DND-41 (cell line): ENCODE measurements at regions not wholly inside any gene's neighbourhood (a gene's known extent, or its start where the extent isn't known, plus 50 kb on each side); places are given as distances from the start of the nearest gene placed in this dataset.

Source experiments
- ATAC-seq: fragments of 200-7000 bp; cut with Tn5 transposase; 3 replicates; pipeline ENCODE4 v1.9.1; 2021; ENCODE audit warnings: low read depth; ENCODE audit not compliant: insufficient read depth
- DNase-seq: peaks from one replicate; pipeline ENCODE4 v3.0.0-alpha.2; 2020
- H2AFZ ChIP-seq: 2 replicates; pipeline ENCODE4 v1.6.0; 2012; ENCODE audit warnings: low read depth, low read length
- H3K27ac ChIP-seq: 2 replicates; pipeline ENCODE4 v1.5.1; 2012; ENCODE audit warnings: low read length, inconsistent platforms
- H3K27me3 ChIP-seq: fragments of 200-600 bp; sonication (generic); 2 replicates; pipeline ENCODE4 v1.6.0; 2012; ENCODE audit warnings: low read length, mild to moderate bottlenecking, inconsistent platforms; ENCODE audit not compliant: insufficient read depth, poor library complexity
- H3K36me3 ChIP-seq: 2 replicates; pipeline ENCODE4 v1.5.1; 2012; ENCODE audit warnings: low read length, inconsistent platforms; ENCODE audit not compliant: insufficient read depth
- H3K4me1 ChIP-seq: 2 replicates; pipeline ENCODE4 v1.5.1; 2012; ENCODE audit warnings: mild to moderate bottlenecking, low read length; ENCODE audit not compliant: insufficient read depth
- H3K4me2 ChIP-seq: 2 replicates; pipeline ENCODE4 v1.6.0; 2012; ENCODE audit warnings: mild to moderate bottlenecking, moderate library complexity, low read length, inconsistent platforms; ENCODE audit not compliant: insufficient read depth
- H3K4me3 ChIP-seq, 2 experiments: fragments of 200-600 bp in 1 of 2; shearing (Covaris generic) in 1 of 2; 2 replicates each; pipeline ENCODE4 v1.5.1; 2012 to 2016; ENCODE audit warnings: inconsistent platforms in 2 of 2, low read length in 2 of 2, mild to moderate bottlenecking in 2 of 2, low read depth in 1 of 2, moderate library complexity in 1 of 2
- H3K79me2 ChIP-seq: 2 replicates; pipeline ENCODE4 v1.6.0; 2012; ENCODE audit warnings: low read length, inconsistent platforms; ENCODE audit not compliant: insufficient read depth
- H3K9ac ChIP-seq: 2 replicates; pipeline ENCODE4 v1.6.0; 2012; ENCODE audit warnings: low read depth, mild to moderate bottlenecking, inconsistent platforms, low read length, moderate library complexity
- H3K9me3 ChIP-seq: 2 replicates; pipeline ENCODE4 v1.5.1; 2012; ENCODE audit warnings: low read length, moderate library complexity, mild to moderate bottlenecking, inconsistent platforms; ENCODE audit not compliant: insufficient read depth, severe bottlenecking
- H4K20me1 ChIP-seq: 2 replicates; pipeline ENCODE4 v1.6.0; 2012; ENCODE audit warnings: low read length; ENCODE audit not compliant: insufficient read depth
- EZH2 ChIP-seq: IDR thresholded peaks from 3 replicates; pipeline ENCODE4 v1.6.1; 2012; ENCODE audit warnings: borderline replicate concordance, low read depth, mild to moderate bottlenecking, moderate library complexity, low read length, inconsistent platforms; ENCODE audit not compliant: severe bottlenecking
- TF ChIP-seq, protein P1 (sequence below): IDR thresholded peaks from 2 replicates; pipeline ENCODE4 v1.5.1; 2012; ENCODE audit warnings: borderline replicate concordance, low read length, moderate library complexity, mild to moderate bottlenecking; ENCODE audit not compliant: poor library complexity, severe bottlenecking; ENCODE audit errors: extremely low read depth

DNA sequence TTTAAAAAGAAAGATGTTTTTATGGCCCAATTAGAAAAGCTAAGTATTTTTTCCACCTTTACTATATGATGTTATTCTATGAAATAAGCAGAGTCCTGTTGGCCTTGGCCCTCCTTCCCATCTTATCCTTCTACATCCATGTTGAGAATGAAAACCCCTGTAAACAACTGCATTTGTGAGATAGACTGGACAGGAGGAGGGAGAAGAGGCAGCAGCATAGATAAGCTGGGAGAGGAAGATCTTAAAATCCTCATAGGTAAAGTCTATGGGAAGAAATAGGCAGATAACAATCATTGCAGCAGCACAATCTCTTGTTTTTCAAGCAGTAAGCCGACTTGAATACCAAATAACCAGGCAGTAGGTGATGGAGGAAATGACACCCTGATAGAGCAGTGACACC lies 207.6 kb upstream of the PARD3B start:
- H3K27ac ChIP-seq = no peak overlapping the region
- no peak for ATAC-seq
- H2AFZ ChIP-seq = no peak overlapping the region
- H3K9me3 ChIP-seq = no peaks in the 10 kb centered on the region
- H4K20me1 ChIP-seq = no peaks in the 10 kb centered on the region
- H3K4me1 ChIP-seq = no peaks in the 10 kb centered on the region
- H3K36me3 ChIP-seq = no peaks in the 10 kb centered on the region
- no peak overlapping the region for H3K9ac ChIP-seq
- DNase-seq = no peak
- TF ChIP-seq, protein P1, sequence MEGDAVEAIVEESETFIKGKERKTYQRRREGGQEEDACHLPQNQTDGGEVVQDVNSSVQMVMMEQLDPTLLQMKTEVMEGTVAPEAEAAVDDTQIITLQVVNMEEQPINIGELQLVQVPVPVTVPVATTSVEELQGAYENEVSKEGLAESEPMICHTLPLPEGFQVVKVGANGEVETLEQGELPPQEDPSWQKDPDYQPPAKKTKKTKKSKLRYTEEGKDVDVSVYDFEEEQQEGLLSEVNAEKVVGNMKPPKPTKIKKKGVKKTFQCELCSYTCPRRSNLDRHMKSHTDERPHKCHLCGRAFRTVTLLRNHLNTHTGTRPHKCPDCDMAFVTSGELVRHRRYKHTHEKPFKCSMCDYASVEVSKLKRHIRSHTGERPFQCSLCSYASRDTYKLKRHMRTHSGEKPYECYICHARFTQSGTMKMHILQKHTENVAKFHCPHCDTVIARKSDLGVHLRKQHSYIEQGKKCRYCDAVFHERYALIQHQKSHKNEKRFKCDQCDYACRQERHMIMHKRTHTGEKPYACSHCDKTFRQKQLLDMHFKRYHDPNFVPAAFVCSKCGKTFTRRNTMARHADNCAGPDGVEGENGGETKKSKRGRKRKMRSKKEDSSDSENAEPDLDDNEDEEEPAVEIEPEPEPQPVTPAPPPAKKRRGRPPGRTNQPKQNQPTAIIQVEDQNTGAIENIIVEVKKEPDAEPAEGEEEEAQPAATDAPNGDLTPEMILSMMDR = no peak
- no peak for TF ChIP-seq EZH2
- H3K4me3 ChIP-seq = no peak overlapping the region
- H3K27me3 ChIP-seq = peaks cover 18% of the 10 kb centered on the region
- no peak overlapping the region for H3K4me2 ChIP-seq
- no peaks in the 10 kb centered on the region for H3K79me2 ChIP-seq

DNA sequence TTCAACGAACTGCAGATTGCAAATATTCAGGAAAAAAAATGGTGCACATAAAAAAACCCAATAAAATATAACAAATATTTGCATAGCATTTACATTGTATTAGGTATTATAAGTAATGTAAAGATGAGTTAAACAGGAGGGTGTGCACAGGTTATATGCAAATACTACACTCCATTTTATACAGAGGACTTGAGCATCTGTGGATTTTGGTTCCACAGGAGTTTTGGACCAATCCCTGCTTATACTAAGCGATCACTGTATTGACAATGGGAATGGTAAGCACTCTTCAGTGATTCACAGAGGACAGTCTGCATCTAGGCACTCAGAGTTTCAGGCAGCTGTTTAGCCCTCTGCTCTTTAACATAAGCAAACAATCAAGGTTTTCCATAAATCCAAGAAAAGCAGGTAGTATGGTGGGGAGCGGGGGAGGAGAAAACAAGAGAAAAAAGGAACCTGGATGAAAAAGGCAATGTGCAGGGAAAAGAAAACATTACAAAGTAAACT lies 206.0 kb upstream of the PARD3B start:
- peaks cover 14% of the 10 kb centered on the region for H3K27me3 ChIP-seq
- no peaks in the 10 kb centered on the region for H3K36me3 ChIP-seq
- no peaks in the 10 kb centered on the region for H3K4me1 ChIP-seq
- TF ChIP-seq EZH2 = no peak
- TF ChIP-seq, protein P1 = no peak
- H2AFZ ChIP-seq = no peak overlapping the region
- ATAC-seq (no peak), DNase-seq (no peak)
- no peaks in the 10 kb centered on the region for H3K79me2 ChIP-seq
- H4K20me1 ChIP-seq = no peaks in the 10 kb centered on the region
- H3K9me3 ChIP-seq = no peaks in the 10 kb centered on the region
- no peak overlapping the region for H3K4me3 ChIP-seq
- H3K4me2 ChIP-seq = no peak overlapping the region
- no peak overlapping the region for H3K27ac ChIP-seq
- no peak overlapping the region for H3K9ac ChIP-seq

DNA sequence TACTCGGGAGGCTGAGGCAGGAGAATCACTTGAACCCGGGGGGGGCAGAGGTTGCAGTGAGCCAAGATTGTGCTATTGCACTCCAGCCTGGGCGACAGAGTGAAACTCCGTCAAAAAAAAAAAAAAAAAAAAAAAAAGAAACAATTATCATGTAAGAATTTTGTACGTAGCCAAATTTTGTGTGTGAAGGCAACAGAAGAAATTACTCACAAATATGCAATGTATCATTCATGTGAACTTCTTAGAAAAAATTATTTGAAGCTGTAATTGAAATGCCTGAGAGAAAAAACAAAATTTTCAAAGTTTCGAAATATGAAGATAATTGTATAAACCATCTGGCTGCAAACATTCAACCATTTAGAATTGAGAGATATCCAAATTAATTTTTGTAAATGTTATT lies 204.8 kb upstream of the PARD3B start:
- H3K9me3 ChIP-seq = no peaks in the 10 kb centered on the region
- no peaks in the 10 kb centered on the region for H4K20me1 ChIP-seq
- no peak overlapping the region for H3K27ac ChIP-seq
- DNase-seq (no peak), ATAC-seq (no peak)
- no peaks in the 10 kb centered on the region for H3K4me1 ChIP-seq
- H2AFZ ChIP-seq = no peak overlapping the region
- no peak for TF ChIP-seq EZH2
- TF ChIP-seq, protein P1 = no peak
- no peak overlapping the region for H3K4me3 ChIP-seq
- H3K36me3 ChIP-seq = no peaks in the 10 kb centered on the region
- no peak overlapping the region for H3K4me2 ChIP-seq
- no peaks in the 10 kb centered on the region for H3K79me2 ChIP-seq
- peaks cover 7% of the 10 kb centered on the region for H3K27me3 ChIP-seq
- H3K9ac ChIP-seq = no peak overlapping the region

DNA sequence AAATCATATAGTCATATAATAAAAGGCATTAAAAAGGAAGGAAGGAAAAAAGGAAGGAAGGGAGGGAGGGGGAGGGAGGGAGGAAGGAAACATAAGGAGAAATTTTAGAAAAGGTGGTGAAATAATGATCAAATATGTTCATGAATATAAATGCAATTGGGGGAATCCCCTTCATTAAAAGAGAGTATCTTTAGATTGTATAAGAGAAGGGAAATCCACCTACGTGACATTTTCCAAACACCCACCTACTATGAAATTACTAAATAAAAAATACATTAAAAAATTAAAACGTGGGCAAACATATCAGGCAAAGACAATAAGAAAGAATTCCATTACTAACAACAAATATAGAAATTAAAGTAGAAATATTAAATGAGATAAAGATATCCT lies 203.4 kb upstream of the PARD3B start:
- H3K4me3 ChIP-seq = no peak overlapping the region
- H3K9me3 ChIP-seq = no peaks in the 10 kb centered on the region
- no peak for ATAC-seq
- H3K79me2 ChIP-seq = no peaks in the 10 kb centered on the region
- H3K27me3 ChIP-seq = peaks cover 3% of the 10 kb centered on the region
- no peaks in the 10 kb centered on the region for H3K36me3 ChIP-seq
- H4K20me1 ChIP-seq = no peaks in the 10 kb centered on the region
- no peak overlapping the region for H2AFZ ChIP-seq
- no peak overlapping the region for H3K27ac ChIP-seq
- no peaks in the 10 kb centered on the region for H3K4me1 ChIP-seq
- H3K9ac ChIP-seq = no peak overlapping the region
- no peak for DNase-seq
- TF ChIP-seq, protein P1 = no peak
- no peak for TF ChIP-seq EZH2
- no peak overlapping the region for H3K4me2 ChIP-seq
